ENCODE measurements at regions not wholly inside any gene's neighbourhood (a gene's known extent, or its start where the extent isn't known, plus 50 kb on each side); places are given as distances from the start of the nearest gene placed in this dataset.

DNA sequence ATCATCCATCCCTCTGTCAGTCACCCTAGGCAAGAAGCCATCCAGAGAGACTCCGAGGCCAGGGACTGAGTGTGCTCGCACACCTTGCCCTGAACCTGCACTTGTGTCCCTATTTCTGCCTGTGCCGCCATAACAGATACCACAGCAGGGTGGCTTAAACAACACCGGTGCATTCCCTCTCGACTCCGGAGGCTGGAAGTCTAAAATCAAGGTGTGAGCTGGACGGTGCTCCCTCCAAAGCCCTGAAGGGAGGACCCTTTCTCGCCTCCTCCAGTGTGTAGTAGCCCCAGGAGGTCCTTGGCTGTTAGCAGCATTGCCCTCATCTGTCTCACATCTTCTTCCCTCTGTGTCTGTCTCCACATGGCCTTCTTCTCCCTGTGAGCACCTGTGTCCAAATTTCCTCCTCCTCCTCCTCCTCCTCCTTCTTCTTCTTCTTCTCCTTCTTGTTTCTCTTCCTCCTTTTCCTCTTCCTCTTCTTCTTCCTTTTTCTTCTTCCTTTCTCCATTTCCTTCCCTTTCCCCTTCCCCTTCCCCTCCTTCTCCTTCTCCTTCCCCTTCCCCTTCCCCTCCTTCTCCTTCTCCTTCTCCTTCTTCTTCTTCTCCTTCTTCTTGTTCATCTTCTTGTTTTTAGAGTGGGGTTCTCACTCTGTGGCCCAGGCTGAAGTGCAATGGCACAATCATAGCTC is 98.1 kb upstream of the ENPP6 start:
- no peak for TF ChIP-seq EZH2phosphoT487 (IDR thresholded peaks at IDR 0.05; ENCODE audit: borderline replicate concordance, low read depth, low read length)
- TF ChIP-seq, protein P1, sequence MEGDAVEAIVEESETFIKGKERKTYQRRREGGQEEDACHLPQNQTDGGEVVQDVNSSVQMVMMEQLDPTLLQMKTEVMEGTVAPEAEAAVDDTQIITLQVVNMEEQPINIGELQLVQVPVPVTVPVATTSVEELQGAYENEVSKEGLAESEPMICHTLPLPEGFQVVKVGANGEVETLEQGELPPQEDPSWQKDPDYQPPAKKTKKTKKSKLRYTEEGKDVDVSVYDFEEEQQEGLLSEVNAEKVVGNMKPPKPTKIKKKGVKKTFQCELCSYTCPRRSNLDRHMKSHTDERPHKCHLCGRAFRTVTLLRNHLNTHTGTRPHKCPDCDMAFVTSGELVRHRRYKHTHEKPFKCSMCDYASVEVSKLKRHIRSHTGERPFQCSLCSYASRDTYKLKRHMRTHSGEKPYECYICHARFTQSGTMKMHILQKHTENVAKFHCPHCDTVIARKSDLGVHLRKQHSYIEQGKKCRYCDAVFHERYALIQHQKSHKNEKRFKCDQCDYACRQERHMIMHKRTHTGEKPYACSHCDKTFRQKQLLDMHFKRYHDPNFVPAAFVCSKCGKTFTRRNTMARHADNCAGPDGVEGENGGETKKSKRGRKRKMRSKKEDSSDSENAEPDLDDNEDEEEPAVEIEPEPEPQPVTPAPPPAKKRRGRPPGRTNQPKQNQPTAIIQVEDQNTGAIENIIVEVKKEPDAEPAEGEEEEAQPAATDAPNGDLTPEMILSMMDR (conservative IDR thresholded peaks at IDR 0.05; ENCODE audit: low read length), result no peak
